Colonic mucosa (tissue), 4 donors: ENCODE measurements at regions not wholly inside any gene's neighbourhood (a gene's known extent, or its start where the extent isn't known, plus 50 kb on each side); places are given as distances from the start of the nearest gene placed in this dataset.
"Not testable (repeated sequence)": the region's sequence is repeated elsewhere in the genome, so short reads cannot be mapped to it uniquely, and the experiment has no call there.

Experiments
- DNase-seq: peaks from one replicate; pipeline ENCODE4 v3.0.0-alpha.2; 2020
- H3K27ac ChIP-seq: fragments of 200-600 bp; one replicate; pipeline ENCODE4 v1.8.0; 2021
- H3K27me3 ChIP-seq: fragments of 200-600 bp; one replicate; pipeline ENCODE4 v1.8.0; 2021
- H3K36me3 ChIP-seq: fragments of 200-600 bp; one replicate; pipeline ENCODE4 v1.8.0; 2021
- H3K4me1 ChIP-seq: fragments of 200-600 bp; one replicate; pipeline ENCODE4 v1.8.0; 2021; ENCODE audit warnings: mild to moderate bottlenecking
- H3K4me3 ChIP-seq: fragments of 200-600 bp; one replicate; pipeline ENCODE4 v1.8.0; 2021
- H3K9ac ChIP-seq, 2 donors: one replicate each; pipeline ENCODE4 v1.7.0; 2013; ENCODE audit warnings: control low read depth in 2 of 2, low read depth in 2 of 2, low read length in 2 of 2
- H3K9me3 ChIP-seq: fragments of 200-600 bp; one replicate; pipeline ENCODE4 v1.8.0; 2021
- intact Hi-C: fragments of 100-400 bp; cut with DNase I; formaldehyde crosslinking; loops from one replicate; pipeline ENCODE4 v1.14.1; 2022
- TF ChIP-seq, protein P1 (sequence below): fragments of 200-600 bp; IDR thresholded peaks from one replicate; pipeline ENCODE4 v1.8.0; 2022; ENCODE audit warnings: antibody characterized with exemption, mild to moderate bottlenecking
- donor health status: healthy.
- donor health status: DM: no; HTN: no; CAD: no.
- donor health status: DM: no; HTN: no; CAD: no.

DNA sequence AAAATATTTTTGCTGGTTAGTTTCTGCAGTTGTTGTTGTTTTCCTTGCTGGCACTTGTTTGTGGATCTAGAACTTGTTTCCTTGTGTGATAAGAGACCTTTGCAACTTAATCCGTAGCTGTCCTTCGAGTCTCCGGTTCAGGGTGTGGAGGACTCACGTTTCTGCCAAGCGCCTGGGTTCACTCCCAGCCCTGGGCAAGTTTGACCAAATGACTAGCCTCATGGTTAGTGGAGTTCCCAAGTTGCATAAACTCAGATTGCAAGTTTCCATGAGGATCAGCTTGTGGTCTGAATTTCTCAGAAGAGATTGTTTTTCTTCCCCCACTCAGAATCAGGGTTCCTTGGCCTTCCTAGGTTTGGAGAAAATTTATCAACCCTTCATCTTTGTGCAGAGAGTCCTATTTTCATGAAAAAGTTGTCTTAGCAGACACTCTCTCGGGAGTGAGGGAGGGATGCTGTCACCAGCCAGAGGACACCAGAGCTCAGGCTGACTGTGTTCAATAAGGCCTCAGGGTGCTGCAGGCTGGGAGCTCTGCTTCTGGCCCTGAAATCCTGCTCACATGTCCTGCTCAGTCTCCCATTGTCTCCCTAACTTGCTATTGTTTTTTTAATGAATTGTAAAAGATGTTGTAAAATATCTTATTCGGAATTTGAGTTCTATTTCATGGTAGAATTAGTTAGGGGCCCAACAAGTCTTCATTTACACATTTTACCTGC lies 377.7 kb upstream of the KLF6 start:
- Histone ChIP-seq H3K4me3 (no peak overlapping the region), H3K36me3 (no peaks in the 10 kb centered on the region), H3K27ac (no peak overlapping the region), H3K27me3 (no peaks in the 10 kb centered on the region), H3K4me1 (no peaks in the 10 kb centered on the region), H3K9ac (no peak overlapping the region), H3K9me3 (no peaks in the 10 kb centered on the region)
- intact Hi-C loops, result no loop called here
- DNase-seq, result no peak
- TF ChIP-seq, protein P1, sequence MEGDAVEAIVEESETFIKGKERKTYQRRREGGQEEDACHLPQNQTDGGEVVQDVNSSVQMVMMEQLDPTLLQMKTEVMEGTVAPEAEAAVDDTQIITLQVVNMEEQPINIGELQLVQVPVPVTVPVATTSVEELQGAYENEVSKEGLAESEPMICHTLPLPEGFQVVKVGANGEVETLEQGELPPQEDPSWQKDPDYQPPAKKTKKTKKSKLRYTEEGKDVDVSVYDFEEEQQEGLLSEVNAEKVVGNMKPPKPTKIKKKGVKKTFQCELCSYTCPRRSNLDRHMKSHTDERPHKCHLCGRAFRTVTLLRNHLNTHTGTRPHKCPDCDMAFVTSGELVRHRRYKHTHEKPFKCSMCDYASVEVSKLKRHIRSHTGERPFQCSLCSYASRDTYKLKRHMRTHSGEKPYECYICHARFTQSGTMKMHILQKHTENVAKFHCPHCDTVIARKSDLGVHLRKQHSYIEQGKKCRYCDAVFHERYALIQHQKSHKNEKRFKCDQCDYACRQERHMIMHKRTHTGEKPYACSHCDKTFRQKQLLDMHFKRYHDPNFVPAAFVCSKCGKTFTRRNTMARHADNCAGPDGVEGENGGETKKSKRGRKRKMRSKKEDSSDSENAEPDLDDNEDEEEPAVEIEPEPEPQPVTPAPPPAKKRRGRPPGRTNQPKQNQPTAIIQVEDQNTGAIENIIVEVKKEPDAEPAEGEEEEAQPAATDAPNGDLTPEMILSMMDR, result no peak

DNA sequence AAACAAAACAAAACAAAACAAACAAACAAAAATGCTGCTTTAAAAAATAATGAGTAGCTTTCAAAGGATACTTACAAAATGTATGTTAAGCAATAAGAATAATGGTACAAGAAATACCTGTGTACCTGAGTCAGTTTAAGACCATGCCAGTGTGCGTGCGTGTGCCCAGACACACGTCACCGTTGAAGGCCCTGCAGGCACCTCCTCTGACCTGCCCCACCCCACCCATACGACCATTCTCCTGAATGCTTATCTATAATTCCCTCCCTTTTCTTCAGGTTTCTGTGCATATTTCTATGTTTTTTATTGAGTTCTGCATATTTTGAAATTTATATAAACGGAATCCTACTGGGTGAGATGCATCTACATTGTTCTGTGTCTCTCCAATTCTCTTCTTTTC lies 374.2 kb upstream of the KLF6 start:
- no peaks in the 10 kb centered on the region for H3K4me1 ChIP-seq
- intact Hi-C loops, result no loop called here
- no peak for DNase-seq
- H3K27me3 ChIP-seq, result no peaks in the 10 kb centered on the region
- no peaks in the 10 kb centered on the region for H3K36me3 ChIP-seq
- no peak overlapping the region for H3K27ac ChIP-seq
- no peak overlapping the region for H3K9ac ChIP-seq
- no peaks in the 10 kb centered on the region for H3K9me3 ChIP-seq
- H3K4me3 ChIP-seq, result no peak overlapping the region
- TF ChIP-seq, protein P1, result no peak

DNA sequence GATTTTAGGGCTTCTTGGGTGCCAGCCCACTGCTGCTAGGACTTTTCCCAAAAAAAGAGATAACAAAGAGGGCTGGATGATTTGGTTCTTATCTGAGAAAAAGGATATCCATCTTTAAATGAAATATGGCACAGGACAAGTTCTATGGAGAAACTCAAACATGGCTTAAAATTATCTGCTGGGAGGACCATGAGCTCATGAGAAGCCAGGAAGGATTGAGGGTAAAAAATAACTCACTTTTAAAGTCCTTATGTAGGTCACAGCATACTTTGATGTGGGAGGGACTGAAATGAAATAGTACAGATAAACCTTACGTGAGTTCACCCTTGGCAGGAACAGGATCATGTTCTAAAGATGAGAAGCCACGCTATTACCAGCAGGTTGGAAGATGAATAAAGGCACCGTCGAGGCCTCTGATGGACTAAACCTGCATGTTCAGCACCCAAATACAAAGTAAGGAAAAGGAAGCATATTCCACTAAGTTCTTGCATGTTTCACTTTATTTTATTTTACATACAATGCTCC lies 369.2 kb upstream of the KLF6 start:
- H3K4me1 ChIP-seq, result no peaks in the 10 kb centered on the region
- DNase-seq, result no peak
- no peaks in the 10 kb centered on the region for H3K27me3 ChIP-seq
- no peak overlapping the region for H3K4me3 ChIP-seq
- no peak overlapping the region for H3K9ac ChIP-seq
- intact Hi-C loops, result no loop called here
- TF ChIP-seq, protein P1, result no peak
- H3K9me3 ChIP-seq, result no peaks in the 10 kb centered on the region
- no peaks in the 10 kb centered on the region for H3K36me3 ChIP-seq
- no peak overlapping the region for H3K27ac ChIP-seq

DNA sequence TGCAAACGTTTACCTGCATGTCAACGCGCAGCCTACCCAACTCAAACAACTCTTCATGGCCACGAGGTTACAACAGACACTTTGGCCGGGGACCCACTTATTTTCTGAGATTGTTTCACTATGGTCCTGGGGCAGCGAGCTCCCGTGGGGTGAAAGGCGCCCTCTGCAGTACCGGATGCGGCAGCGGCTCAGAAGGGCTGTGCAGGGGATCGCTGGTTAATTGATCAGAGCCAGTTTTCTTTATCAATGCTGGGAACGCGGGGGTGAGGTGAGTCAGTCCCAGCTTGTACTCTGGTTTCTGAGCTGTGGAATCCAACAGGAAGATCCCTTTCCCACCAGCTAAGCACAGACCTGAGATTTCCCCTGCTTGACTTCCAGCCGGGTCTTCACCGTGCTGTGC lies 366.5 kb upstream of the KLF6 start:
- no peak for DNase-seq
- TF ChIP-seq, protein P1, result no peak
- intact Hi-C loops, result no loop called here
- Histone ChIP-seq H3K9ac (no peak overlapping the region), H3K4me3 (no peak overlapping the region), H3K4me1 (no peaks in the 10 kb centered on the region), H3K27me3 (no peaks in the 10 kb centered on the region), H3K27ac (no peak overlapping the region), H3K36me3 (no peaks in the 10 kb centered on the region), H3K9me3 (no peaks in the 10 kb centered on the region)

DNA sequence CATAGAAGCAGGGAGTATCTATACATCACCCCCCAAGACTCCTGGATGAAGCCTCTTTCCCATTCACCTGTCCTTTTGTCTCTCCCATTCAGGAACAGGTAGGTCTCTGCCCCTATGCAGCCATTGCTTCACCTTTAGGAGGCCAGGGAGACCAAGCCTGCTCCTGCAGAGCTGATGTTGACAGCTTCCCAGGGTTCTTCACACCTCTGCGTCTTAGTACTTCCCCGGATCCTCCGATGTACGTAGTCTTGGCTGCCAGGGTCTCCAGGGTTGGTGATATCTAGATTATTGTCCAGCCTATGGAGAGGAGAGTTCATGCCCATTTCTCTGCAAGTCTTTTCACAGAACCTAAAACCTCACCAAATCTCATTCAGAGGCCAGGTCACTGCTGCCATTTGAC lies 365.7 kb upstream of the KLF6 start:
- Histone ChIP-seq H3K9ac (no peak overlapping the region), H3K27me3 (no peaks in the 10 kb centered on the region), H3K36me3 (no peaks in the 10 kb centered on the region), H3K9me3 (no peaks in the 10 kb centered on the region), H3K4me1 (no peaks in the 10 kb centered on the region), H3K4me3 (no peak overlapping the region), H3K27ac (no peak overlapping the region)
- TF ChIP-seq, protein P1, result no peak
- DNase-seq, result no peak
- intact Hi-C loops, result no loop called here

DNA sequence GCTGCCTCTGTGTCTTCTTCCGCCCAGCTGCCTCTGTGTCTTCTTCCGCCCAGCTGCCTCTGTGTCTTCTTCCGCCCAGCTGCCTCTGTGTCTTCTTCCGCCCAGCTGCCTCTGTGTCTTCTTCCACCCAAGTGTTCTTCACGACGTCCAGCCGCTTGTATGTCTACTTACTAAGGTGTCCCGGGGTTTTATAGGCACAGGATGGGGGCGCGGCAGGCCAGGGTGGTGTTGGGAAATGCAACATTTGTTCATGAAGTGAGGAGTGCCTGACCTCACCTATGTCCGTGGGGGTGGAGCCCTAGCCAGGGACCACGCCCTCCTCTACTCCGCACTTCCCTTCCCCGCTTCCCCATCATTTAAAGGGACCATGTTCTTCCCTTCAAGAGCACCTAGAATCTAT lies 364.5 kb upstream of the KLF6 start:
- H3K9ac ChIP-seq, intact Hi-C loops, H3K36me3 ChIP-seq, H3K9me3 ChIP-seq, H3K4me3 ChIP-seq, H3K27me3 ChIP-seq, H3K4me1 ChIP-seq, H3K27ac ChIP-seq, DNase-seq: not testable (repeated sequence)
